ENCODE measurements at regions not wholly inside any gene's neighbourhood (a gene's known extent, or its start where the extent isn't known, plus 50 kb on each side); places are given as distances from the start of the nearest gene placed in this dataset.

DNA sequence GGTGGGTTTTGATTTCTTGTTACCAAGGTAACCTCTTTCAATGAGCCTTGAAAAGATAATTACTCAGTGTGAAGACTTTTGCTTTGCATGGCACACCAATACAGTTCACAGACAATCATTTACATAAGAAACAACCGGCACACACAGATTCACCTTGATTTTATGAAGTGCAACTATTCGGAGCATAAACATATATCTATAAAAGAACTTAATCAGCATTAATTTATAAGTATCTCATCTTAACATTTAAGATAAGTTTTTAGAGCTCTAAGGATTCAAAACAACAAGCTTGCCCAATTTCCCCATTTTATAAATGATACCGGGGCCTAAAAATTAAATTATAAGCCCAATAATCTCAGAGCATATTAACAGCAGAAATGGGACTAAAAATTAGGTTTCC, 85.9 kb upstream of the PCSK2 start:
- Histone ChIP-seq H3K4me1 (no peaks in the 10 kb centered on the region), H3K36me3 (no peaks in the 10 kb centered on the region), H3K9me3 (no peaks in the 10 kb centered on the region), H3K4me3 (no peak overlapping the region), H3K27me3 (no peaks in the 10 kb centered on the region), H3K27ac (no peak overlapping the region)
- no peak for DNase-seq
- TF ChIP-seq POLR2A (IDR thresholded peaks at IDR 0.05) = no peak
- TF ChIP-seq, protein P1, sequence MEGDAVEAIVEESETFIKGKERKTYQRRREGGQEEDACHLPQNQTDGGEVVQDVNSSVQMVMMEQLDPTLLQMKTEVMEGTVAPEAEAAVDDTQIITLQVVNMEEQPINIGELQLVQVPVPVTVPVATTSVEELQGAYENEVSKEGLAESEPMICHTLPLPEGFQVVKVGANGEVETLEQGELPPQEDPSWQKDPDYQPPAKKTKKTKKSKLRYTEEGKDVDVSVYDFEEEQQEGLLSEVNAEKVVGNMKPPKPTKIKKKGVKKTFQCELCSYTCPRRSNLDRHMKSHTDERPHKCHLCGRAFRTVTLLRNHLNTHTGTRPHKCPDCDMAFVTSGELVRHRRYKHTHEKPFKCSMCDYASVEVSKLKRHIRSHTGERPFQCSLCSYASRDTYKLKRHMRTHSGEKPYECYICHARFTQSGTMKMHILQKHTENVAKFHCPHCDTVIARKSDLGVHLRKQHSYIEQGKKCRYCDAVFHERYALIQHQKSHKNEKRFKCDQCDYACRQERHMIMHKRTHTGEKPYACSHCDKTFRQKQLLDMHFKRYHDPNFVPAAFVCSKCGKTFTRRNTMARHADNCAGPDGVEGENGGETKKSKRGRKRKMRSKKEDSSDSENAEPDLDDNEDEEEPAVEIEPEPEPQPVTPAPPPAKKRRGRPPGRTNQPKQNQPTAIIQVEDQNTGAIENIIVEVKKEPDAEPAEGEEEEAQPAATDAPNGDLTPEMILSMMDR (IDR thresholded peaks at IDR 0.05) = no peak

DNA sequence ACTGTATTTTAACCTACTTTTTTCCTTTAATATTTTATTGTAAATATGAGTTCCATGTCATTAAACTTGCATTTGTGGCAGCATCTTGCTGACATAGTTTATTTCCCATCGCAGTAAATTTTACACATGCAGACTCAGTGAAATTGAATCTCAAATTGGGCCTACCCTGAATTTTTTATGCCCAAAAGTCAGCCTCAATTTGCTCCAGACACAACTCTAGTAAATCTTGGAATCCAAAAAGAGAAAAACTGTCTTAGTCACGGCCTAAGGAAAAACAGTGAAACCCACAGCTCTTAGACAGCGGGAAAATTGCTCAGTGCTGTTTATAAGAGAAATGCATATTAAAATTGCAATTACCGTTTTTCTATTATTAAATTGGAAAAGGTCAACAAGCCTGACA, 85.3 kb upstream of the PCSK2 start:
- H3K9me3 ChIP-seq = no peaks in the 10 kb centered on the region
- no peak for DNase-seq
- no peak overlapping the region for H3K4me3 ChIP-seq
- H3K4me1 ChIP-seq = no peaks in the 10 kb centered on the region
- H3K27ac ChIP-seq = no peak overlapping the region
- TF ChIP-seq, protein P1 (IDR thresholded peaks at IDR 0.05) = no peak
- TF ChIP-seq POLR2A (IDR thresholded peaks at IDR 0.05) = no peak
- H3K36me3 ChIP-seq = no peaks in the 10 kb centered on the region
- H3K27me3 ChIP-seq = no peaks in the 10 kb centered on the region

DNA sequence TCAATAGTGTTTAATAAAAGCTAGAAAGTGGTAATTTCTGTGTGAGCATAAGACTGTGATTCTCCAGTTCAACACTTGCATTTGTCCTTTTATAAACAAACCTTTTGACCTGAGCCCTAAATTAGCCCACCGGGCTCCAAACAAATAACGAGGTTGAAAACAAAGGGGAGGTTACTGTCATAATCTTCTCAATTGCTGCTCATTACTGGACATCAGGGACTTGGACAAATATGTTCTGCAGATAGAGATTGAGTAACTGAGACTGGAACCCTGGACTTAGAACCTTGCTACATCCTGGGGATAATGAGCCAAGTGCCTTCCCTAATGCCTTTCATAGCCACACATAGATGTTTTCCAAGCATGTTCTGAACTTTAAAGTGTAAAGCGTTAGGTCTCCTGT, 84.2 kb upstream of the PCSK2 start:
- Histone ChIP-seq H3K4me1 (no peaks in the 10 kb centered on the region), H3K27ac (no peak overlapping the region), H3K27me3 (no peaks in the 10 kb centered on the region), H3K36me3 (no peaks in the 10 kb centered on the region), H3K9me3 (no peaks in the 10 kb centered on the region), H3K4me3 (no peak overlapping the region)
- DNase-seq = no peak
- TF ChIP-seq POLR2A (IDR thresholded peaks at IDR 0.05) = no peak
- TF ChIP-seq, protein P1 (IDR thresholded peaks at IDR 0.05) = no peak

DNA sequence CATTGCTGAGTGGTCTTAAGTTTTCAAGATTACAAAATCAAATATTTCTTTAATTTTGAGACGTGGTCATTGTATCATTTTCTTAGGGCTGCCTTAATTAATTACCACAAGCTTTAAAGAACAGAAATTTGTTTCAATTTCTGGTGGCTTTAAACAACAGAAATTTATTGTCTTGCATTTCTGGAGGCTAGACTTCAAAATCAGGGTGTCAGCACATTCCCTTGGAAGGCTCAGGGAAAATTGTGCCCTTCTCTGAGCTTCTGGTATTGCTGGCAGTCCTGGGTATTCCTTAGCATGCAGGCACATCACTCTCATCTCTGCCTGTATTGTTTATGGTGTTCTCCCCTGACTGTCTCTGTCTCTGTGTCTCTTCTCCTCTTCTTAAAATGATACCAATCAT, 76.0 kb upstream of the PCSK2 start:
- Histone ChIP-seq H3K27me3 (no peaks in the 10 kb centered on the region), H3K4me3 (no peak overlapping the region), H3K27ac (no peak overlapping the region), H3K36me3 (no peaks in the 10 kb centered on the region), H3K4me1 (no peaks in the 10 kb centered on the region), H3K9me3 (no peaks in the 10 kb centered on the region)
- DNase-seq = no peak
- no peak for TF ChIP-seq POLR2A (IDR thresholded peaks at IDR 0.05)
- TF ChIP-seq, protein P1 (IDR thresholded peaks at IDR 0.05) = no peak

DNA sequence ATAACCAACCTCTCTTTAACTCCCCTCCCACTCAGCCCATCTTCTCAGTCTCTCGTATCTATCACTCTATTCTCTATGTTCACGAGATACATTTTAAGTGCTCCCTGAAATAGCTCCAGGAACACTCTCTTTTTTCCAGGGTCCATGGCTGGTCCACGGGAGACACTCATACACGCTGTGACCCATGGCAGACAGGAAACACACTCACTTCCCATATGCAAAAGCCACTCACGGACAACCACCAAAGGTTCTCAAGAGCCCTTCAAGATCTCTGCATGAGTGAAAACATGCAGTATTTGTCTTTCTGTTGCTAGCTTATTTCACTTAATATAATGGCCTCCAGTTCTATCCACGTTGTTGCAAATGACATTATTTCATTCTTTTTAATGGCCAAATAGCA, 71.4 kb upstream of the PCSK2 start:
- H3K4me1 ChIP-seq = no peaks in the 10 kb centered on the region
- no peaks in the 10 kb centered on the region for H3K9me3 ChIP-seq
- no peaks in the 10 kb centered on the region for H3K36me3 ChIP-seq
- no peaks in the 10 kb centered on the region for H3K27me3 ChIP-seq
- H3K27ac ChIP-seq = no peak overlapping the region
- TF ChIP-seq, protein P1 (IDR thresholded peaks at IDR 0.05) = no peak
- no peak for TF ChIP-seq POLR2A (IDR thresholded peaks at IDR 0.05)
- no peak overlapping the region for H3K4me3 ChIP-seq
- no peak for DNase-seq

DNA sequence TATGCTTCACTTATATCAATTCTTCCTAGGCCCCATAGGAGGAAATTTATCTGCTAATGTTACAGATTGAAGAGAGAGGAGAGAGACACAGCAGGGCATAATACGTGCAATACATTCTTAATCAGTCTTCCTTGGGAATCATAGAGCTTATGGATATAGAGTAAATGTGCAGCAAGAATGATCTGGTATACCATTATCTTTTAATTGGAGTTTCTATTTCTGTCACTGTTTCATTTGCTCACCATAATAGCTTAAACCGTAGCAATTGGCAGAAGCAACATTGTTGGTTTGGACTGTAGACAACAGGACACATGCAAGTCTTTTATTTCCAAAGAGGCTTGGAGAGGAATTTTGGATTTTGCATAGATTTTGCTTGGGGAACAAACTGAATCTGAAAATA, 68.1 kb upstream of the PCSK2 start:
- Histone ChIP-seq H3K4me3 (no peak overlapping the region), H3K9me3 (no peaks in the 10 kb centered on the region), H3K27me3 (no peaks in the 10 kb centered on the region), H3K27ac (no peak overlapping the region), H3K4me1 (no peaks in the 10 kb centered on the region), H3K36me3 (no peaks in the 10 kb centered on the region)
- TF ChIP-seq, protein P1 (IDR thresholded peaks at IDR 0.05) = no peak
- no peak for TF ChIP-seq POLR2A (IDR thresholded peaks at IDR 0.05)
- DNase-seq = no peak

Data from Peyer's patch (tissue), 4 donors.